ENCODE measurements at regions not wholly inside any gene's neighbourhood (a gene's known extent, or its start where the extent isn't known, plus 50 kb on each side); places are given as distances from the start of the nearest gene placed in this dataset.

DNA sequence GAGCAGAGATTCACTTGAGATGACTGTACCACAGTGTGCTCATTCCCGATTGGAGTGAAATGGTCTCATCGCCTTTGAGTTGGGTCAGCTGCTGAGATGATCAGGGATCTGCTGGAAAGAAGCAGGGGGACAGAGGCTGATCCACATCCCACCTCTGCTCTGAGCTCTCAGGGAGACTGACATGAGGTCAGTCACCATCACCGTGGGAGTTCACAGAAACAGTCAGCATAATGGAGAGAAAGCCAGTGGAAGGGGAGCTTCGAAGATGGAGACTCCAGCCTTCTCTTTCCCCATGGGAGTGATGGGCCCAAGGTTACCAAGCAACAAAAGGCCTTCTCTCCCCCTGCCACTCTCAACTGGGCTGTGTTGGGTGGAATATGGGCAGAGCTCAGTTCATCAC, 276.4 kb downstream of the CDK5RAP2 start:
- no peak overlapping the region for H3K9ac ChIP-seq (ENCODE audit: low read length)
- no peak overlapping the region for H3K27ac ChIP-seq (ENCODE audit: low read length)

GRCh38 chr9:120299785-120300184, 280.2 kb downstream of the CDK5RAP2 start:
- Histone ChIP-seq H3K9ac (ENCODE audit: low read length) (no peak overlapping the region), H3F3A (ENCODE audit: insufficient read depth, low read length) (no peaks in the 10 kb centered on the region), H3K27ac (ENCODE audit: low read length) (no peak overlapping the region), H3K4me2 (ENCODE audit: low read depth, low read length) (no peak overlapping the region), H3K4me3 (ENCODE audit: low read length) (no peak overlapping the region), H2AFZ (ENCODE audit: low read length) (no peak overlapping the region), H3K9me3 (replicated peaks; ENCODE audit: insufficient read depth, low read length) (no peaks in the 10 kb centered on the region), H3K27me3 (replicated peaks; ENCODE audit: insufficient read depth, low read length) (no peaks in the 10 kb centered on the region), H3K36me3 (replicated peaks; ENCODE audit: insufficient read depth, low read length) (no peaks in the 10 kb centered on the region), H3K79me2 (ENCODE audit: low read length) (no peaks in the 10 kb centered on the region), H3K9me2 (replicated peaks; ENCODE audit: insufficient read depth, low read length) (no peaks in the 10 kb centered on the region), H3K4me1 (ENCODE audit: low read length) (no peaks in the 10 kb centered on the region), H4K20me1 (ENCODE audit: insufficient read depth, low read length) (no peaks in the 10 kb centered on the region)
- no peak for DNase-seq
- TF ChIP-seq EZH2phosphoT487 (IDR thresholded peaks at IDR 0.05; ENCODE audit: low read length), result no peak
- TF ChIP-seq, protein P1, sequence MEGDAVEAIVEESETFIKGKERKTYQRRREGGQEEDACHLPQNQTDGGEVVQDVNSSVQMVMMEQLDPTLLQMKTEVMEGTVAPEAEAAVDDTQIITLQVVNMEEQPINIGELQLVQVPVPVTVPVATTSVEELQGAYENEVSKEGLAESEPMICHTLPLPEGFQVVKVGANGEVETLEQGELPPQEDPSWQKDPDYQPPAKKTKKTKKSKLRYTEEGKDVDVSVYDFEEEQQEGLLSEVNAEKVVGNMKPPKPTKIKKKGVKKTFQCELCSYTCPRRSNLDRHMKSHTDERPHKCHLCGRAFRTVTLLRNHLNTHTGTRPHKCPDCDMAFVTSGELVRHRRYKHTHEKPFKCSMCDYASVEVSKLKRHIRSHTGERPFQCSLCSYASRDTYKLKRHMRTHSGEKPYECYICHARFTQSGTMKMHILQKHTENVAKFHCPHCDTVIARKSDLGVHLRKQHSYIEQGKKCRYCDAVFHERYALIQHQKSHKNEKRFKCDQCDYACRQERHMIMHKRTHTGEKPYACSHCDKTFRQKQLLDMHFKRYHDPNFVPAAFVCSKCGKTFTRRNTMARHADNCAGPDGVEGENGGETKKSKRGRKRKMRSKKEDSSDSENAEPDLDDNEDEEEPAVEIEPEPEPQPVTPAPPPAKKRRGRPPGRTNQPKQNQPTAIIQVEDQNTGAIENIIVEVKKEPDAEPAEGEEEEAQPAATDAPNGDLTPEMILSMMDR (IDR thresholded peaks at IDR 0.05; ENCODE audit: low read length), result no peak

More for the DNA sequence above, 276.4 kb downstream of the CDK5RAP2 start:
- no peak overlapping the region for H3K4me3 ChIP-seq (ENCODE audit: low read length)
- no peaks in the 10 kb centered on the region for H3K9me2 ChIP-seq (replicated peaks; ENCODE audit: insufficient read depth, low read length)
- DNase-seq, result no peak
- H3K4me2 ChIP-seq (ENCODE audit: low read depth, low read length), result no peak overlapping the region
- H3K27me3 ChIP-seq (replicated peaks; ENCODE audit: insufficient read depth, low read length), result no peaks in the 10 kb centered on the region
- no peaks in the 10 kb centered on the region for H3K4me1 ChIP-seq (ENCODE audit: low read length)
- H3F3A ChIP-seq (ENCODE audit: insufficient read depth, low read length), result no peaks in the 10 kb centered on the region
- no peaks in the 10 kb centered on the region for H4K20me1 ChIP-seq (ENCODE audit: insufficient read depth, low read length)
- H3K9me3 ChIP-seq (replicated peaks; ENCODE audit: insufficient read depth, low read length), result no peaks in the 10 kb centered on the region
- H3K79me2 ChIP-seq (ENCODE audit: low read length), result no peaks in the 10 kb centered on the region
- H2AFZ ChIP-seq (ENCODE audit: low read length), result no peak overlapping the region
- no peaks in the 10 kb centered on the region for H3K36me3 ChIP-seq (replicated peaks; ENCODE audit: insufficient read depth, low read length)
- no peak for TF ChIP-seq EZH2phosphoT487 (IDR thresholded peaks at IDR 0.05; ENCODE audit: low read length)
- TF ChIP-seq, protein P1 (IDR thresholded peaks at IDR 0.05; ENCODE audit: low read length), result no peak
- TF ChIP-seq EZH2 (optimal IDR thresholded peaks at IDR 0.05; ENCODE audit: low read depth, low read length), result no peak

DNA sequence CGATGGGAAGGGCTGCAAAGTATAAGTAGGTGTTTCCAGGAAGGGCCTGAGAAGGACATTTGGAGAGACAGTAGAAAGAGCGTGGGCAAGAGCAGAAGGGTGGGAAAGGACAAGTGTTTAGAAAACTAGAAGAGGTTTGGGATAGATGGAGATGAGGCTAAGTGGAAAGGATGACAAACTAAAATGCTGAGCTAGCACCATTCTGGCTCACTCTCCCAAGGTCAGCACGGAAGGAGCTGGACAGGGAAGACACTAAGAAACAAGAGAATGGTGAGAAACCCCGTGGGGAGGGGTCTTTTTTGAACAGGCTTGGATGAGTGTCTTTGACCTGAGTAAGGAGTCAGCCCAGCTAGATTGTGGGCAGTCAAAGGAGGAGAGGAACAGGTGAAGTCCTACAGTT, 286.0 kb downstream of the CDK5RAP2 start:
- Histone ChIP-seq H4K20me1 (ENCODE audit: insufficient read depth, low read length) (no peaks in the 10 kb centered on the region), H3K4me2 (ENCODE audit: low read depth, low read length) (no peak overlapping the region), H2AFZ (ENCODE audit: low read length) (no peak overlapping the region), H3K9me3 (replicated peaks; ENCODE audit: insufficient read depth, low read length) (no peaks in the 10 kb centered on the region), H3F3A (ENCODE audit: insufficient read depth, low read length) (no peaks in the 10 kb centered on the region), H3K27ac (ENCODE audit: low read length) (no peak overlapping the region), H3K9ac (ENCODE audit: low read length) (no peak overlapping the region), H3K27me3 (replicated peaks; ENCODE audit: insufficient read depth, low read length) (no peaks in the 10 kb centered on the region), H3K4me3 (ENCODE audit: low read length) (no peak overlapping the region), H3K79me2 (ENCODE audit: low read length) (no peaks in the 10 kb centered on the region), H3K4me1 (ENCODE audit: low read length) (no peaks in the 10 kb centered on the region), H3K9me2 (replicated peaks; ENCODE audit: insufficient read depth, low read length) (no peaks in the 10 kb centered on the region), H3K36me3 (replicated peaks; ENCODE audit: insufficient read depth, low read length) (no peaks in the 10 kb centered on the region)
- TF ChIP-seq, protein P1 (IDR thresholded peaks at IDR 0.05; ENCODE audit: low read length), result no peak
- TF ChIP-seq EZH2 (optimal IDR thresholded peaks at IDR 0.05; ENCODE audit: low read depth, low read length), result no peak
- no peak for TF ChIP-seq EZH2phosphoT487 (IDR thresholded peaks at IDR 0.05; ENCODE audit: low read length)
- DNase-seq, result no peak

All from MM.1S (cell line).